Activated T-cell treated with anti-CD3 and anti-CD28 coated beads, Interleukin-2, amount 50 U/mL, for 4 hours (primary cell): ENCODE measurements at regions not wholly inside any gene's neighbourhood (a gene's known extent, or its start where the extent isn't known, plus 50 kb on each side); places are given as distances from the start of the nearest gene placed in this dataset.
"Not testable (repeated sequence)": the region's sequence is repeated elsewhere in the genome, so short reads cannot be mapped to it uniquely, and the experiment has no call there.

Experiments used
- ATAC-seq, 2 donors: fragments of 200-7000 bp; cut with Tn5 transposase; one replicate each; pipeline ENCODE4 v1.10.0; 2021
- DNase-seq: peaks from one replicate; pipeline ENCODE4 v3.0.0-alpha.2; 2020
- H3K27me3 Mint-ChIP-seq: one replicate; pipeline ENCODE4 v1.8.0; 2021; ENCODE audit warnings: low read depth, mixed read lengths
- H3K36me3 Mint-ChIP-seq: one replicate; pipeline ENCODE4 v1.8.0; 2022; ENCODE audit warnings: mixed read lengths; ENCODE audit not compliant: insufficient read depth
- H3K4me1 Mint-ChIP-seq: one replicate; pipeline ENCODE4 v1.8.0; 2021; ENCODE audit warnings: low read depth, mixed read lengths
- H3K4me3 Mint-ChIP-seq: one replicate; pipeline ENCODE4 v1.8.0; 2021; ENCODE audit warnings: mild to moderate bottlenecking, moderate library complexity, mixed read lengths
- H3K9me3 Mint-ChIP-seq: one replicate; pipeline ENCODE4 v1.8.0; 2021; ENCODE audit warnings: mixed read lengths

- no peaks in the 10 kb centered on the region for H3K27me3 Mint-ChIP-seq
- ATAC-seq (no peak), DNase-seq (no peak)
- H3K36me3 Mint-ChIP-seq = no peaks in the 10 kb centered on the region
- no peaks in the 10 kb centered on the region for H3K4me1 Mint-ChIP-seq
- H3K9me3 Mint-ChIP-seq = no peaks in the 10 kb centered on the region
- no peak overlapping the region for H3K4me3 Mint-ChIP-seq
Measured at GRCh38 chr13:73542446-73542845, 483.6 kb downstream of the KLF5 start.

- H3K4me1 Mint-ChIP-seq = no peaks in the 10 kb centered on the region
- H3K9me3 Mint-ChIP-seq = peaks cover 3% of the 10 kb centered on the region
- DNase-seq = no peak
- no peak for ATAC-seq
- H3K36me3 Mint-ChIP-seq = no peaks in the 10 kb centered on the region
- H3K27me3 Mint-ChIP-seq = no peaks in the 10 kb centered on the region
- H3K4me3 Mint-ChIP-seq = no peak overlapping the region
Measured at GRCh38 chr13:73536865-73537264, 478.1 kb downstream of the KLF5 start.

GRCh38 chr13:73535341-73535740, 476.5 kb downstream of the KLF5 start:
- no peaks in the 10 kb centered on the region for H3K36me3 Mint-ChIP-seq
- H3K4me1 Mint-ChIP-seq = no peaks in the 10 kb centered on the region
- peaks cover 3% of the 10 kb centered on the region for H3K9me3 Mint-ChIP-seq
- ATAC-seq (no peak), DNase-seq (no peak)
- H3K4me3 Mint-ChIP-seq = no peak overlapping the region
- no peaks in the 10 kb centered on the region for H3K27me3 Mint-ChIP-seq

- DNase-seq (no peak), ATAC-seq (no peak)
- no peaks in the 10 kb centered on the region for H3K27me3 Mint-ChIP-seq
- no peak overlapping the region for H3K4me3 Mint-ChIP-seq
- no peaks in the 10 kb centered on the region for H3K4me1 Mint-ChIP-seq
- no peaks in the 10 kb centered on the region for H3K36me3 Mint-ChIP-seq
- peaks cover 3% of the 10 kb centered on the region for H3K9me3 Mint-ChIP-seq
Measured at GRCh38 chr13:73532987-73533510, 474.2 kb downstream of the KLF5 start.

GRCh38 chr13:73532582-73532981, 473.8 kb downstream of the KLF5 start:
- no peak for ATAC-seq
- no peak overlapping the region for H3K4me3 Mint-ChIP-seq
- H3K36me3 Mint-ChIP-seq = no peaks in the 10 kb centered on the region

GRCh38 chr13:73531014-73531413, 472.2 kb downstream of the KLF5 start:
- no peak for DNase-seq

More at GRCh38 chr13:73532582-73532981, 473.8 kb downstream of the KLF5 start:
- DNase-seq = no peak
- no peaks in the 10 kb centered on the region for H3K4me1 Mint-ChIP-seq
- H3K9me3 Mint-ChIP-seq = peaks cover 3% of the 10 kb centered on the region
- H3K27me3 Mint-ChIP-seq = no peaks in the 10 kb centered on the region

GRCh38 chr13:73522937-73523336, 464.1 kb downstream of the KLF5 start:
- H3K4me1 Mint-ChIP-seq = peaks cover 23% of the 10 kb centered on the region
- ATAC-seq = no peak

More at GRCh38 chr13:73531014-73531413, 472.2 kb downstream of the KLF5 start:
- H3K27me3 Mint-ChIP-seq = no peaks in the 10 kb centered on the region
- H3K4me1 Mint-ChIP-seq = no peaks in the 10 kb centered on the region
- no peak overlapping the region for H3K4me3 Mint-ChIP-seq
- peaks cover 3% of the 10 kb centered on the region for H3K9me3 Mint-ChIP-seq
- ATAC-seq = no peak
- H3K36me3 Mint-ChIP-seq = no peaks in the 10 kb centered on the region

GRCh38 chr13:73521985-73522524, 463.2 kb downstream of the KLF5 start:
- H3K27me3 Mint-ChIP-seq = no peaks in the 10 kb centered on the region
- no peak overlapping the region for H3K4me3 Mint-ChIP-seq
- H3K36me3 Mint-ChIP-seq = no peaks in the 10 kb centered on the region
- ATAC-seq (no peak), DNase-seq (no peak)
- H3K9me3 Mint-ChIP-seq = no peaks in the 10 kb centered on the region
- H3K4me1 Mint-ChIP-seq = peaks cover 23% of the 10 kb centered on the region

More at GRCh38 chr13:73522937-73523336, 464.1 kb downstream of the KLF5 start:
- Mint-ChIP-seq H3K9me3 (no peaks in the 10 kb centered on the region), H3K27me3 (no peaks in the 10 kb centered on the region), H3K36me3 (no peaks in the 10 kb centered on the region), H3K4me3 (no peak overlapping the region)
- DNase-seq = no peak

GRCh38 chr13:73521290-73521624, 462.5 kb downstream of the KLF5 start:
- H3K36me3 Mint-ChIP-seq = no peaks in the 10 kb centered on the region
- peak overlapping the region; percentile 75 for H3K4me3 Mint-ChIP-seq
- DNase-seq (no peak), ATAC-seq (peak; percentile 63 to 81)
- no peaks in the 10 kb centered on the region for H3K9me3 Mint-ChIP-seq
- H3K27me3 Mint-ChIP-seq = no peaks in the 10 kb centered on the region
- peaks cover 23% of the 10 kb centered on the region for H3K4me1 Mint-ChIP-seq

- H3K4me1 Mint-ChIP-seq = peaks cover 23% of the 10 kb centered on the region
- H3K36me3 Mint-ChIP-seq = no peaks in the 10 kb centered on the region
- H3K9me3 Mint-ChIP-seq = no peaks in the 10 kb centered on the region
- DNase-seq (no peak), ATAC-seq (peak; percentile 51 to 58)
- peak overlapping the region; percentile 75 for H3K4me3 Mint-ChIP-seq
- no peaks in the 10 kb centered on the region for H3K27me3 Mint-ChIP-seq
Measured at GRCh38 chr13:73520566-73521289, 461.9 kb downstream of the KLF5 start.

GRCh38 chr13:73520135-73520534, 461.3 kb downstream of the KLF5 start:
- H3K27me3 Mint-ChIP-seq, H3K9me3 Mint-ChIP-seq, DNase-seq, H3K36me3 Mint-ChIP-seq, ATAC-seq: not testable (repeated sequence)
- H3K4me3 Mint-ChIP-seq = peak overlapping the region; percentile 75
- peaks cover 23% of the 10 kb centered on the region for H3K4me1 Mint-ChIP-seq

GRCh38 chr13:73519396-73520116, 460.8 kb downstream of the KLF5 start:
- H3K4me3 Mint-ChIP-seq = no peak overlapping the region
- DNase-seq = no peak

GRCh38 chr13:73517766-73518165, 459.0 kb downstream of the KLF5 start:
- DNase-seq = no peak
- Mint-ChIP-seq H3K36me3 (no peaks in the 10 kb centered on the region), H3K4me1 (peaks cover 23% of the 10 kb centered on the region), H3K27me3 (no peaks in the 10 kb centered on the region), H3K9me3 (no peaks in the 10 kb centered on the region), H3K4me3 (no peak overlapping the region)
- ATAC-seq = no peak

More at GRCh38 chr13:73519396-73520116, 460.8 kb downstream of the KLF5 start:
- H3K27me3 Mint-ChIP-seq = no peaks in the 10 kb centered on the region
- ATAC-seq = no peak
- no peaks in the 10 kb centered on the region for H3K36me3 Mint-ChIP-seq
- H3K4me1 Mint-ChIP-seq = peaks cover 23% of the 10 kb centered on the region
- H3K9me3 Mint-ChIP-seq = no peaks in the 10 kb centered on the region

GRCh38 chr13:73516731-73517130, 457.9 kb downstream of the KLF5 start:
- no peak overlapping the region for H3K4me3 Mint-ChIP-seq
- no peaks in the 10 kb centered on the region for H3K9me3 Mint-ChIP-seq
- H3K36me3 Mint-ChIP-seq = no peaks in the 10 kb centered on the region
- peaks cover 22% of the 10 kb centered on the region for H3K4me1 Mint-ChIP-seq
- ATAC-seq (no peak), DNase-seq (no peak)
- H3K27me3 Mint-ChIP-seq = no peaks in the 10 kb centered on the region
